Prostate gland (tissue), 2 donors: ENCODE measurements at regions not wholly inside any gene's neighbourhood (a gene's known extent, or its start where the extent isn't known, plus 50 kb on each side); places are given as distances from the start of the nearest gene placed in this dataset.

ENCODE experiments used
- POLR2A ChIP-seq: fragments of 450-650 bp; IDR thresholded peaks from one replicate; pipeline ENCODE4 v1.6.1; 2016; ENCODE audit warnings: antibody characterized with exemption, mild to moderate bottlenecking
- POLR2AphosphoS5 ChIP-seq: sonication (generic); formaldehyde crosslinking; IDR thresholded peaks from one replicate; pipeline ENCODE4 v1.6.1; 2017; ENCODE audit warnings: antibody characterized with exemption
- TF ChIP-seq, protein P1 (sequence below), 4 experiments: fragments of 200-600 bp in 2 of 4; fragments of 450-650 bp in 2 of 4; sonication (generic) in 2 of 4; IDR thresholded peaks; 1 replicate in 3 of 4; 2 replicates in 1 of 4; pipeline ENCODE4 v1.5.1; 2016 to 2019; ENCODE audit warnings: antibody characterized with exemption in 4 of 4, mild to moderate bottlenecking in 2 of 4, moderate library complexity in 2 of 4

GRCh38 chr7:86444245-86444644 lies 199.5 kb upstream of the GRM3 start:
- TF ChIP-seq, protein P1, sequence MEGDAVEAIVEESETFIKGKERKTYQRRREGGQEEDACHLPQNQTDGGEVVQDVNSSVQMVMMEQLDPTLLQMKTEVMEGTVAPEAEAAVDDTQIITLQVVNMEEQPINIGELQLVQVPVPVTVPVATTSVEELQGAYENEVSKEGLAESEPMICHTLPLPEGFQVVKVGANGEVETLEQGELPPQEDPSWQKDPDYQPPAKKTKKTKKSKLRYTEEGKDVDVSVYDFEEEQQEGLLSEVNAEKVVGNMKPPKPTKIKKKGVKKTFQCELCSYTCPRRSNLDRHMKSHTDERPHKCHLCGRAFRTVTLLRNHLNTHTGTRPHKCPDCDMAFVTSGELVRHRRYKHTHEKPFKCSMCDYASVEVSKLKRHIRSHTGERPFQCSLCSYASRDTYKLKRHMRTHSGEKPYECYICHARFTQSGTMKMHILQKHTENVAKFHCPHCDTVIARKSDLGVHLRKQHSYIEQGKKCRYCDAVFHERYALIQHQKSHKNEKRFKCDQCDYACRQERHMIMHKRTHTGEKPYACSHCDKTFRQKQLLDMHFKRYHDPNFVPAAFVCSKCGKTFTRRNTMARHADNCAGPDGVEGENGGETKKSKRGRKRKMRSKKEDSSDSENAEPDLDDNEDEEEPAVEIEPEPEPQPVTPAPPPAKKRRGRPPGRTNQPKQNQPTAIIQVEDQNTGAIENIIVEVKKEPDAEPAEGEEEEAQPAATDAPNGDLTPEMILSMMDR (IDR thresholded peaks at IDR 0.05): no peak
- TF ChIP-seq POLR2AphosphoS5 (no peak), POLR2A (no peak)
